HL-60 (cell line): ENCODE measurements at regions not wholly inside any gene's neighbourhood (a gene's known extent, or its start where the extent isn't known, plus 50 kb on each side); places are given as distances from the start of the nearest gene placed in this dataset.

Source experiments
- DNase-seq, 2 experiments: peaks; one replicate each; pipeline ENCODE4 v3.0.0-alpha.2; 2010 to 2020; ENCODE audit warnings: low read depth in 1 of 2, low spot score in 1 of 2
- H3K27ac ChIP-seq: fragments of 250-450 bp; sonication (Bioruptor Pico); replicated peaks from 2 replicates; pipeline ENCODE4 v1.5.1; 2020; ENCODE audit warnings: mild to moderate bottlenecking, moderate library complexity
- H3K27me3 ChIP-seq: fragments of 250-450 bp; sonication (Bioruptor Pico); 2 replicates; pipeline ENCODE4 v1.5.1; 2021; ENCODE audit warnings: mild to moderate bottlenecking, moderate library complexity; ENCODE audit not compliant: insufficient read depth, poor library complexity, severe bottlenecking
- H3K4me3 ChIP-seq: replicated peaks from 2 replicates; pipeline ENCODE4 v1.5.1; 2011; ENCODE audit warnings: mild to moderate bottlenecking, control low read depth, low read length; ENCODE audit not compliant: insufficient read depth
- GABPA ChIP-seq: IDR thresholded peaks from 2 replicates; pipeline ENCODE4 v1.6.1; 2012; ENCODE audit warnings: low read depth
- POLR2AphosphoS5 ChIP-seq: IDR thresholded peaks from 2 replicates; pipeline ENCODE4 v1.6.1; 2012; ENCODE audit warnings: low read depth
- SPI1 ChIP-seq: IDR thresholded peaks from 2 replicates; pipeline ENCODE4 v1.6.1; 2012; ENCODE audit warnings: low read depth, mild to moderate bottlenecking, borderline replicate concordance
- TF ChIP-seq, protein P1 (sequence below): IDR thresholded peaks from one replicate; pipeline ENCODE4 v1.5.1; 2011; ENCODE audit warnings: low read length, control low read depth, inconsistent platforms; ENCODE audit not compliant: insufficient read depth
- TF ChIP-seq, protein P2 (sequence below): IDR thresholded peaks from 2 replicates; pipeline ENCODE4 v1.6.1; 2012; ENCODE audit warnings: low read depth; ENCODE audit not compliant: insufficient replicate concordance

DNA sequence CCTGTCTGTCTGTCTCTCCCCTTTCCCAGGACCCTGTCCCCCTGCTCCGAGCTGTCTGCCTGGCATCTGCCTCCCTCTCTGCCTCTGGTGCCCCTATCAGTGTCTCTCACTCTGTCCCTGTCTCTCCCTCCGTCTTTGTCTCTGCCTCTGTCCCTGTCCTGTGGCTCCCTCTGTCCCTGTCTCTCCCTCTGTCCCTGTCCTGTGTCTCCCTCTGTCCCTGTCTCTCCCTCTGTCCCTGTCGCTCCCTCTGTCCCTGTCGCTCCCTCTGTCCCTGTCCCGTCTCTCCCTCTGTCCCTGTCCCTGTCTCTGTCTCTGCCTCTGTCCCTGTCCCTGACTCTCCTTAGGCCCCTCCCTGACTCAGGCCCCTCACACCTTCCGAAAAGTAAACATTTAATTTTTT, 75.0 kb upstream of the PAX2 start:
- peaks cover 40% of the 10 kb centered on the region for H3K27me3 ChIP-seq
- TF ChIP-seq, protein P1, sequence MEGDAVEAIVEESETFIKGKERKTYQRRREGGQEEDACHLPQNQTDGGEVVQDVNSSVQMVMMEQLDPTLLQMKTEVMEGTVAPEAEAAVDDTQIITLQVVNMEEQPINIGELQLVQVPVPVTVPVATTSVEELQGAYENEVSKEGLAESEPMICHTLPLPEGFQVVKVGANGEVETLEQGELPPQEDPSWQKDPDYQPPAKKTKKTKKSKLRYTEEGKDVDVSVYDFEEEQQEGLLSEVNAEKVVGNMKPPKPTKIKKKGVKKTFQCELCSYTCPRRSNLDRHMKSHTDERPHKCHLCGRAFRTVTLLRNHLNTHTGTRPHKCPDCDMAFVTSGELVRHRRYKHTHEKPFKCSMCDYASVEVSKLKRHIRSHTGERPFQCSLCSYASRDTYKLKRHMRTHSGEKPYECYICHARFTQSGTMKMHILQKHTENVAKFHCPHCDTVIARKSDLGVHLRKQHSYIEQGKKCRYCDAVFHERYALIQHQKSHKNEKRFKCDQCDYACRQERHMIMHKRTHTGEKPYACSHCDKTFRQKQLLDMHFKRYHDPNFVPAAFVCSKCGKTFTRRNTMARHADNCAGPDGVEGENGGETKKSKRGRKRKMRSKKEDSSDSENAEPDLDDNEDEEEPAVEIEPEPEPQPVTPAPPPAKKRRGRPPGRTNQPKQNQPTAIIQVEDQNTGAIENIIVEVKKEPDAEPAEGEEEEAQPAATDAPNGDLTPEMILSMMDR: no peak
- TF ChIP-seq, protein P2, sequence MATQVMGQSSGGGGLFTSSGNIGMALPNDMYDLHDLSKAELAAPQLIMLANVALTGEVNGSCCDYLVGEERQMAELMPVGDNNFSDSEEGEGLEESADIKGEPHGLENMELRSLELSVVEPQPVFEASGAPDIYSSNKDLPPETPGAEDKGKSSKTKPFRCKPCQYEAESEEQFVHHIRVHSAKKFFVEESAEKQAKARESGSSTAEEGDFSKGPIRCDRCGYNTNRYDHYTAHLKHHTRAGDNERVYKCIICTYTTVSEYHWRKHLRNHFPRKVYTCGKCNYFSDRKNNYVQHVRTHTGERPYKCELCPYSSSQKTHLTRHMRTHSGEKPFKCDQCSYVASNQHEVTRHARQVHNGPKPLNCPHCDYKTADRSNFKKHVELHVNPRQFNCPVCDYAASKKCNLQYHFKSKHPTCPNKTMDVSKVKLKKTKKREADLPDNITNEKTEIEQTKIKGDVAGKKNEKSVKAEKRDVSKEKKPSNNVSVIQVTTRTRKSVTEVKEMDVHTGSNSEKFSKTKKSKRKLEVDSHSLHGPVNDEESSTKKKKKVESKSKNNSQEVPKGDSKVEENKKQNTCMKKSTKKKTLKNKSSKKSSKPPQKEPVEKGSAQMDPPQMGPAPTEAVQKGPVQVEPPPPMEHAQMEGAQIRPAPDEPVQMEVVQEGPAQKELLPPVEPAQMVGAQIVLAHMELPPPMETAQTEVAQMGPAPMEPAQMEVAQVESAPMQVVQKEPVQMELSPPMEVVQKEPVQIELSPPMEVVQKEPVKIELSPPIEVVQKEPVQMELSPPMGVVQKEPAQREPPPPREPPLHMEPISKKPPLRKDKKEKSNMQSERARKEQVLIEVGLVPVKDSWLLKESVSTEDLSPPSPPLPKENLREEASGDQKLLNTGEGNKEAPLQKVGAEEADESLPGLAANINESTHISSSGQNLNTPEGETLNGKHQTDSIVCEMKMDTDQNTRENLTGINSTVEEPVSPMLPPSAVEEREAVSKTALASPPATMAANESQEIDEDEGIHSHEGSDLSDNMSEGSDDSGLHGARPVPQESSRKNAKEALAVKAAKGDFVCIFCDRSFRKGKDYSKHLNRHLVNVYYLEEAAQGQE: no peak
- TF ChIP-seq POLR2AphosphoS5: no peak
- TF ChIP-seq SPI1: no peak
- no peak for TF ChIP-seq GABPA
- H3K4me3 ChIP-seq: no peak overlapping the region
- H3K27ac ChIP-seq: no peak overlapping the region
- DNase-seq: no peak

DNA sequence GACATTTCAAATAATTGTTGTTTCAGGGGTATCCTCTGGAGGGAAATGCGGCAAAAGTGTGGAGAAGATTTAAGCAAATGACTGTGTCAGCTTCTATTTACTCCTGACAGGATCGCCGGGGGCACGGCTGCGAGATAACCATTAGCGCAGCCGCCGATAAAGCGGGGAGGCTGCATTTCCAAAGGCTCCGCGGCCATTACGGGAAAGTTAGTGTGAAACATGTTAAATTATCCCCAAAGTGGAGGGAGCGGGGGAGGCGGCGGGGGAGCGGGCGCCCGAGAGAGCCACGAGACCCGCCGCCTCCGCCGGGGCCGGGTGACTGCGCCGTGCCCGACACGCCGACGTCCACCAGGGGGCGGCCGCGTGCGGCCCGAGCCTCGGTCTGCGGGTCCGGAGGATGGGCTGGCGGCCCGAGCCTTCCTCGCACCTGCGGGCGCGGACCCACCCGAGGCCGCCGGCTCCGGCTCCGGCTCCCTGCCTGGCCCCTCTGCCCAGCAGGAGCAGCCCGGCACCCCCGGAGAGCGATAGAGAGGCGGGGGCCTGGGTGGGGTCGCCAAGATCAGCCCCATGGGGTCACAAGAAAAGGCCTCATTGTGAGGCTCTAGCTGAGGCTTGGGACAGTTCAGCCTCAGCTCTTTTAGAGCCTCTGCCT, 74.4 kb upstream of the PAX2 start:
- Histone ChIP-seq H3K4me3 (no peak overlapping the region), H3K27ac (no peak overlapping the region), H3K27me3 (peaks cover 43% of the 10 kb centered on the region)
- peak in 1 of 2 experiments; percentile 18 for DNase-seq
- TF ChIP-seq POLR2AphosphoS5 (no peak), GABPA (no peak)
- TF ChIP-seq, protein P1: peak; percentile 31
- TF ChIP-seq, protein P2: peak; percentile 35

DNA sequence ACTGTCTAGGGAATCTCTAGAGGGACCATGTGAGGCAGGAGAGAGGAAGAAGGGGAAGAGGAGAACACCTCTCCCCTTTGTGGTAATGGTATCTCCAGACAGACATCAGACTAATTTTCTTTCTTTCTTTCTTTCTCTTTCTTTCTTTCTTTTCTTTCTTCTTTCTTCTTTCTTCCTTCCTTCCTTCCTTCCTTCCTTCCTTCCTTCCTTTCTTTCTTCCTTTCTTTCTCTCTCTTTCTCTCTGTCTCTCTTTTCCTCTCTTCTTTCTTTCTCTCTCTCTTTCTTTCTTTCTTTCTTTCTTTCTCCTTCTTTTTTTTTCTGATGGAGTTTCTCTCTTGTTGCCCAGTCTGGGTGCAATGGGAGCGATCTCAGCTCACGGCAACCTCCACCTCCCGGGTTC, 73.2 kb upstream of the PAX2 start:
- peaks cover 39% of the 10 kb centered on the region for H3K27me3 ChIP-seq

More for the DNA sequence above, 73.2 kb upstream of the PAX2 start:
- H3K27ac ChIP-seq: no peak overlapping the region
- no peak overlapping the region for H3K4me3 ChIP-seq
- no peak for DNase-seq
- TF ChIP-seq SPI1 (no peak), POLR2AphosphoS5 (no peak), GABPA (no peak)
- TF ChIP-seq, protein P1: no peak
- TF ChIP-seq, protein P2: no peak
